ENCODE measurements at regions not wholly inside any gene's neighbourhood (a gene's known extent, or its start where the extent isn't known, plus 50 kb on each side); places are given as distances from the start of the nearest gene placed in this dataset.

DNA sequence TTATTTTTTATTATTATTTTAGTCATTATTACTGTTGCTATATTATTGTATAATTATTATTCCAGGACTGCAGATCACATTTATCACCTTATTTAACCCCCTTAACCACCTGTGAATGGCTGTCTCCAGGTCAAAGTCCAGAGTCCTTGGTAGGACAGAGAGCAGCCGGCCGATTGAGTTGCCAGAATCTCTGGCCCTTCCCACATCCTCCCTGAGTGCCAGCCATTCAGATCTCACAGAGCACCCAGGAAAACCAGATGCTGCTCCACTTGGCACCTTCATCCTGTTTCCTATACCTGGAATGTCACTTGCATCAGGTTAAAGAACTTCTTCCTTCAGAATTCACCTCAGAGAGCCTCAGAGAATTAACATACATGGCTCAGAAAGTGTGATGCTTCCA lies 101.1 kb downstream of the ELAPOR2 start:
- no peaks in the 10 kb centered on the region for H3K36me3 Mint-ChIP-seq (ENCODE audit: insufficient read depth, unreplicated experiment)
- no peaks in the 10 kb centered on the region for H3K27me3 Mint-ChIP-seq (ENCODE audit: unreplicated experiment)
- no peak overlapping the region for H3K4me3 Mint-ChIP-seq (ENCODE audit: low read depth, unreplicated experiment)
- no peak for DNase-seq
- intact Hi-C loops (cut with micrococcal nuclease; ENCODE audit: unreplicated experiment), result no loop called here
- TF ChIP-seq, protein P1, sequence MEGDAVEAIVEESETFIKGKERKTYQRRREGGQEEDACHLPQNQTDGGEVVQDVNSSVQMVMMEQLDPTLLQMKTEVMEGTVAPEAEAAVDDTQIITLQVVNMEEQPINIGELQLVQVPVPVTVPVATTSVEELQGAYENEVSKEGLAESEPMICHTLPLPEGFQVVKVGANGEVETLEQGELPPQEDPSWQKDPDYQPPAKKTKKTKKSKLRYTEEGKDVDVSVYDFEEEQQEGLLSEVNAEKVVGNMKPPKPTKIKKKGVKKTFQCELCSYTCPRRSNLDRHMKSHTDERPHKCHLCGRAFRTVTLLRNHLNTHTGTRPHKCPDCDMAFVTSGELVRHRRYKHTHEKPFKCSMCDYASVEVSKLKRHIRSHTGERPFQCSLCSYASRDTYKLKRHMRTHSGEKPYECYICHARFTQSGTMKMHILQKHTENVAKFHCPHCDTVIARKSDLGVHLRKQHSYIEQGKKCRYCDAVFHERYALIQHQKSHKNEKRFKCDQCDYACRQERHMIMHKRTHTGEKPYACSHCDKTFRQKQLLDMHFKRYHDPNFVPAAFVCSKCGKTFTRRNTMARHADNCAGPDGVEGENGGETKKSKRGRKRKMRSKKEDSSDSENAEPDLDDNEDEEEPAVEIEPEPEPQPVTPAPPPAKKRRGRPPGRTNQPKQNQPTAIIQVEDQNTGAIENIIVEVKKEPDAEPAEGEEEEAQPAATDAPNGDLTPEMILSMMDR (IDR thresholded peaks at IDR 0.05; ENCODE audit: unreplicated experiment), result no peak
- no TSS peak for BruUV-seq (replicated peaks)
- H3K27ac Mint-ChIP-seq (ENCODE audit: unreplicated experiment), result no peak overlapping the region
- CTCF ChIA-PET, result no interaction called here
- peaks cover 2% of the 10 kb centered on the region for H3K9me3 Mint-ChIP-seq (ENCODE audit: low read depth, unreplicated experiment)
- H3K4me1 Mint-ChIP-seq (ENCODE audit: low read depth, unreplicated experiment), result no peaks in the 10 kb centered on the region

DNA sequence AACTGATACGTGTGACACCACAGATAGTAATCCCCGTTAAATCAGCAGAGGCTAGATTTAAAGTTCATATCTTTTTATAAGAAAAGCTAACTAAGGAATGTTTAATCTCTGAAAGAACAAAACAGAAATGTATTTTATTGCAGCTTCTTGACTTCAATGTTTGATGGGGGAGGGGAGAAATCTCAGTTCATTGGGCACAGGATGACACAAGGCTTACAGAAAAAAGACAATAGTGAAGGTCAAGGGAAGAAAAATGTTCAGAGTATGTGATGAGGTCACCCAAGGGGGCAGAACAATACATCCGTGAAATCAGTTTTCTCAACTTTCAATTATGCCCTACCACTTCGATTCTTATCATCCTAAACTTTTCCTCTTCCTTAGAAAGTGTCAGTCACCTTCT lies 102.9 kb downstream of the ELAPOR2 start:
- Mint-ChIP-seq H3K9me3 (ENCODE audit: low read depth, unreplicated experiment) (peaks cover 2% of the 10 kb centered on the region), H3K4me3 (ENCODE audit: low read depth, unreplicated experiment) (no peak overlapping the region), H3K36me3 (ENCODE audit: insufficient read depth, unreplicated experiment) (no peaks in the 10 kb centered on the region), H3K27ac (ENCODE audit: unreplicated experiment) (no peak overlapping the region), H3K27me3 (ENCODE audit: unreplicated experiment) (no peaks in the 10 kb centered on the region), H3K4me1 (ENCODE audit: low read depth, unreplicated experiment) (no peaks in the 10 kb centered on the region)
- intact Hi-C loops (cut with micrococcal nuclease; ENCODE audit: unreplicated experiment), result no loop called here
- CTCF ChIA-PET, result no interaction called here
- TF ChIP-seq, protein P1 (IDR thresholded peaks at IDR 0.05; ENCODE audit: unreplicated experiment), result no peak
- no TSS peak for BruUV-seq (replicated peaks)
- no peak for DNase-seq

DNA sequence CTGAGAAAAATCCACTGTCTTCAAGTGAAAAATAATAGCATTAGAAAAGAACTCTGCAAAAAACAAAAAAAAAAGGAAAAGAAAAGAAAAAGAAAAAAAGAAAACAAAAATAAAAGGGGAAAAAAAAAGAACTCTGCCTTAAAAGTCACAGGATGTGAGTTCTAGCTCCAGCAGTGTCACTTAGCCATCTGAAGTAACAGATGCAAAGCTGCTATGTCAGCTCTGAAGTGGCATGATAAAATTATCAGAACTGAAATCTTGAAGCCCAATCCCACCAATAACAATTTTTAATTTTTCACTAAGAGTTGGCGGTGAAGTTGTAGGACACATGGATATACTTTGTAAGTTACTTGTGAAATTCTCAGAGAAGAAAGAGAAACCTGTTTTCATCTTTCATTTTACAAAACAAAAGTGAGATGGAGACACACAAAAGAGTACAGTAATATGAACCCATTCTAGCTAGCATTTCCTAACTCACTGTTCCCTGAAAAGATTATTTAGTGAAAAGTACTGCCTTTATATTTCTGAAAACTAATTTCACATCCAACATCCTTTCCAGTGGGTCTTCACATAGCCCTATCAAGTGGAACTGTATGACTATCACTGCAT lies 103.5 kb downstream of the ELAPOR2 start:
- no peak for DNase-seq
- TF ChIP-seq, protein P1 (IDR thresholded peaks at IDR 0.05; ENCODE audit: unreplicated experiment), result no peak
- H3K27ac Mint-ChIP-seq (ENCODE audit: unreplicated experiment), result no peak overlapping the region
- no peaks in the 10 kb centered on the region for H3K27me3 Mint-ChIP-seq (ENCODE audit: unreplicated experiment)
- peaks cover 2% of the 10 kb centered on the region for H3K9me3 Mint-ChIP-seq (ENCODE audit: low read depth, unreplicated experiment)
- H3K4me3 Mint-ChIP-seq (ENCODE audit: low read depth, unreplicated experiment), result no peak overlapping the region
- intact Hi-C loops (cut with micrococcal nuclease; ENCODE audit: unreplicated experiment), result no loop called here
- CTCF ChIA-PET, result no interaction called here
- H3K36me3 Mint-ChIP-seq (ENCODE audit: insufficient read depth, unreplicated experiment), result no peaks in the 10 kb centered on the region
- H3K4me1 Mint-ChIP-seq (ENCODE audit: low read depth, unreplicated experiment), result no peaks in the 10 kb centered on the region
- BruUV-seq (replicated peaks), result no TSS peak

DNA sequence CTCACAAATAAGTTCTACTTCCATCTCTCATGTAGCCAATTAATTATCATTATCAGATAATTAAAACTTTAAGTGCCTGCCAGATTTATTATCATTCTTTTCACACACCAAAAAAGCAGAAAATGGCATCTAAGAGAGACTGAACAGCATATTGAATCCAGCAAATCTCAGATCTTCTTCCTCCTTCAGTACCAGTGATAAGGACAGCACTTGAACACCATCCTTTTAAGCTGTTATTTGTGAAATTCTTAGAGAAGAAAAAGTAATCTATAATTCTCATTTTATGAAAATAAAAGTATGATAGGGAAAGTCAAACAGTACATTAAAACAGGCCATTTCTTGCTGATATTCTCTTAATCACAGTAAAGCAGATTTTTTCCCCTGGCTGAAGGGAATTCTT lies 104.5 kb downstream of the ELAPOR2 start:
- no peaks in the 10 kb centered on the region for H3K4me1 Mint-ChIP-seq (ENCODE audit: low read depth, unreplicated experiment)
- BruUV-seq (replicated peaks), result no TSS peak
- no peaks in the 10 kb centered on the region for H3K27me3 Mint-ChIP-seq (ENCODE audit: unreplicated experiment)
- TF ChIP-seq, protein P1 (IDR thresholded peaks at IDR 0.05; ENCODE audit: unreplicated experiment), result no peak
- CTCF ChIA-PET, result no interaction called here
- H3K27ac Mint-ChIP-seq (ENCODE audit: unreplicated experiment), result no peak overlapping the region
- peaks cover 2% of the 10 kb centered on the region for H3K9me3 Mint-ChIP-seq (ENCODE audit: low read depth, unreplicated experiment)
- H3K4me3 Mint-ChIP-seq (ENCODE audit: low read depth, unreplicated experiment), result no peak overlapping the region
- DNase-seq, result no peak
- intact Hi-C loops (cut with micrococcal nuclease; ENCODE audit: unreplicated experiment), result no loop called here
- H3K36me3 Mint-ChIP-seq (ENCODE audit: insufficient read depth, unreplicated experiment), result no peaks in the 10 kb centered on the region

Measured in Calu3 (cell line).